ENCODE measurements at regions not wholly inside any gene's neighbourhood (a gene's known extent, or its start where the extent isn't known, plus 50 kb on each side); places are given as distances from the start of the nearest gene placed in this dataset.

GRCh38 chr6:145368075-145368474, 367.2 kb downstream of the EPM2A start:
- Histone ChIP-seq H3K4me1 (ENCODE audit: insufficient read depth, low read length, severe bottlenecking) (no peaks in the 10 kb centered on the region), H3K4me2 (ENCODE audit: low read length) (no peak overlapping the region), H3F3A (ENCODE audit: insufficient read depth, low read length) (no peaks in the 10 kb centered on the region), H3K36me3 (ENCODE audit: insufficient read depth, low read length) (no peaks in the 10 kb centered on the region), H3K9me3 (ENCODE audit: low read length) (no peaks in the 10 kb centered on the region), H3K79me2 (ENCODE audit: insufficient read depth, low read length) (no peaks in the 10 kb centered on the region), H3K9ac (ENCODE audit: low read length) (no peak overlapping the region), H2AFZ (ENCODE audit: low read length) (no peak overlapping the region), H3K4me3 (ENCODE audit: low read depth, low read length, poor library complexity, severe bottlenecking) (no peak overlapping the region), H3K27ac (ENCODE audit: low read depth, low read length, poor library complexity, severe bottlenecking) (no peak overlapping the region), H3K9me2 (ENCODE audit: low read depth, low read length) (no peaks in the 10 kb centered on the region), H3K27me3 (ENCODE audit: insufficient read depth, low read length) (no peaks in the 10 kb centered on the region), H4K20me1 (ENCODE audit: insufficient read depth, low read length) (no peaks in the 10 kb centered on the region)
- TF ChIP-seq EZH2 (IDR thresholded peaks at IDR 0.05; ENCODE audit: borderline replicate concordance, low read length) (no peak), CTCF (IDR thresholded peaks at IDR 0.05; ENCODE audit: low read length) (no peak)

- H3K27me3 ChIP-seq (ENCODE audit: insufficient read depth, low read length), result no peaks in the 10 kb centered on the region
- no peak for TF ChIP-seq CTCF (IDR thresholded peaks at IDR 0.05; ENCODE audit: low read length)
- TF ChIP-seq EZH2 (IDR thresholded peaks at IDR 0.05; ENCODE audit: borderline replicate concordance, low read length), result no peak
These were observed 364.8 kb downstream of the EPM2A start for GRCh38 chr6:145370559-145370958.

GRCh38 chr6:145372671-145373151, 362.6 kb downstream of the EPM2A start:
- Histone ChIP-seq H3K4me2 (ENCODE audit: low read length) (no peak overlapping the region), H3K9me3 (ENCODE audit: low read length) (0 out of 2 replicates have a peak, but pooled peaks cover 1% of the 10 kb centered on the region), H3K9me2 (ENCODE audit: low read depth, low read length) (no peaks in the 10 kb centered on the region), H4K20me1 (ENCODE audit: insufficient read depth, low read length) (no peaks in the 10 kb centered on the region), H3K4me3 (ENCODE audit: low read depth, low read length, poor library complexity, severe bottlenecking) (no peak overlapping the region), H3K9ac (ENCODE audit: low read length) (no peak overlapping the region), H3K36me3 (ENCODE audit: insufficient read depth, low read length) (no peaks in the 10 kb centered on the region), H3F3A (ENCODE audit: insufficient read depth, low read length) (no peaks in the 10 kb centered on the region), H3K27ac (ENCODE audit: low read depth, low read length, poor library complexity, severe bottlenecking) (no peak overlapping the region), H3K79me2 (ENCODE audit: insufficient read depth, low read length) (no peaks in the 10 kb centered on the region), H3K27me3 (ENCODE audit: insufficient read depth, low read length) (no peaks in the 10 kb centered on the region), H3K4me1 (ENCODE audit: insufficient read depth, low read length, severe bottlenecking) (no peaks in the 10 kb centered on the region), H2AFZ (ENCODE audit: low read length) (no peak overlapping the region)
- TF ChIP-seq CTCF (IDR thresholded peaks at IDR 0.05; ENCODE audit: low read length) (no peak), EZH2 (IDR thresholded peaks at IDR 0.05; ENCODE audit: borderline replicate concordance, low read length) (no peak)

More at GRCh38 chr6:145370559-145370958, 364.8 kb downstream of the EPM2A start:
- H3K9ac ChIP-seq (ENCODE audit: low read length), result no peak overlapping the region
- no peaks in the 10 kb centered on the region for H3K4me1 ChIP-seq (ENCODE audit: insufficient read depth, low read length, severe bottlenecking)
- no peaks in the 10 kb centered on the region for H4K20me1 ChIP-seq (ENCODE audit: insufficient read depth, low read length)
- H3K9me3 ChIP-seq (ENCODE audit: low read length), result no peaks in the 10 kb centered on the region
- H3K79me2 ChIP-seq (ENCODE audit: insufficient read depth, low read length), result no peaks in the 10 kb centered on the region
- no peak overlapping the region for H3K27ac ChIP-seq (ENCODE audit: low read depth, low read length, poor library complexity, severe bottlenecking)
- H2AFZ ChIP-seq (ENCODE audit: low read length), result no peak overlapping the region
- H3K9me2 ChIP-seq (ENCODE audit: low read depth, low read length), result no peaks in the 10 kb centered on the region
- no peak overlapping the region for H3K4me2 ChIP-seq (ENCODE audit: low read length)
- H3F3A ChIP-seq (ENCODE audit: insufficient read depth, low read length), result no peaks in the 10 kb centered on the region
- no peak overlapping the region for H3K4me3 ChIP-seq (ENCODE audit: low read depth, low read length, poor library complexity, severe bottlenecking)
- H3K36me3 ChIP-seq (ENCODE audit: insufficient read depth, low read length), result no peaks in the 10 kb centered on the region

All from OCI-LY1 (cell line).